Bronchial epithelial cell (primary cell): ENCODE measurements at regions not wholly inside any gene's neighbourhood (a gene's known extent, or its start where the extent isn't known, plus 50 kb on each side); places are given as distances from the start of the nearest gene placed in this dataset.
A peak's percentile ranks its signal among the peaks of the same experiment; 100 is the strongest.

Experiments
- DNase-seq: peaks from one replicate; pipeline ENCODE4 v3.0.0-alpha.2; 2010; ENCODE audit warnings: low read depth
- FAIRE-seq: peaks from 2 replicates; lab custom pipeline; 2011; peaks lifted over from hg19 to GRCh38; lab: Jason Lieb, UNC
- H3K27me3 ChIP-seq: 2 replicates; pipeline ENCODE4 v1.5.1; 2011; ENCODE audit warnings: low read length; ENCODE audit not compliant: control insufficient read depth, insufficient read depth
- H3K36me3 ChIP-seq: 2 replicates; pipeline ENCODE4 v1.5.1; 2011; ENCODE audit warnings: low read length; ENCODE audit not compliant: control insufficient read depth, insufficient read depth
- H3K4me3 ChIP-seq: 2 replicates; pipeline ENCODE4 v1.5.1; 2011; ENCODE audit warnings: mild to moderate bottlenecking, low read depth, low read length, control low read depth
- CTCF ChIP-seq: IDR thresholded peaks from 2 replicates; pipeline ENCODE4 v1.5.1; 2011; ENCODE audit warnings: mild to moderate bottlenecking, moderate library complexity, low read length, control low read depth, inconsistent platforms; ENCODE audit not compliant: insufficient read depth, severe bottlenecking

- FAIRE-seq (no peak), DNase-seq (no peak)
- Histone ChIP-seq H3K27me3 (no peaks in the 10 kb centered on the region), H3K36me3 (no peaks in the 10 kb centered on the region), H3K4me3 (no peak overlapping the region)
- no peak for TF ChIP-seq CTCF
Observed at GRCh38 chr3:150223558-150223957, 184.5 kb upstream of the TSC22D2 start.

DNA sequence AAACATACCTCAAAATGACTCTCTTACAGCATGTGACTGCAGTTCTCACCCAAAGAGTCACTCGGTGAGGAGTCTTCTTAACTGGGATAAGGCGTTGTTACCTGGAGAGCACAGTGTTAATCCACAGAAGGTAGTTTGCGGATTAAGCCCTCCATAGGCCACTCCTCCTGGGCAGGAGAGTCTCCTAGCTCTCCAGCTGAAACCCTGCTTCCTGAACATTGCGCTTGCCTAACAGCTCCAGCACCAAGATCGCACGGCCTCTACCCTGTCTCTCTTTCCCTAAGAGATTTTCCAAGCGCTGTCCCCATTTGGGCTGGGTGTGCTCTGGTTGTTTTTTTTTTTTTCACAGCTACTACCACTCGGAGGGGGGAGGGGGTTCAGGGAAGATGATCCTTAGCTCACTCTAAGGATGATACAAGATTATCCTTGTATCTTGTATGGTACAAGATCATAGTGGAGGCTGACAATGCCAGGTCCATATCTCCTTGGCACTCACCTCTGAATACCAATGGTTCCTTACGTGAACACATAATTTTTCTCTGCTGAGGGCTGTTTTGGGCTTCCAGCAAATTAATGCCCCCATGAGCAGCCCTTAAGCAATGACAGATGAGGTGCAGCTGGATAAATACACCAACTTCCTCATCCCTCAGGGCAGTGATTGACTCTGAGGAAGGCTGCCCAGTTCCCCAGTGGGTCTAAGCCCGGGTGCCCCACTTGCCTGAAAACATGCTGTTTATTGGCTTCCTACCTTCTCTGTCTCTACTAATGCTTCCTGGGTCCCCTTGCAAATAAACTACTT is 185.2 kb upstream of the TSC22D2 start:
- no peak for TF ChIP-seq CTCF
- no peak for FAIRE-seq
- peak; percentile 13 for DNase-seq
- Histone ChIP-seq H3K4me3 (no peak overlapping the region), H3K27me3 (no peaks in the 10 kb centered on the region), H3K36me3 (no peaks in the 10 kb centered on the region)

GRCh38 chr3:150221904-150222523 is 186.1 kb upstream of the TSC22D2 start:
- DNase-seq: no peak
- Histone ChIP-seq H3K4me3 (no peak overlapping the region), H3K36me3 (no peaks in the 10 kb centered on the region), H3K27me3 (no peaks in the 10 kb centered on the region)
- peak; percentile 55 for FAIRE-seq
- no peak for TF ChIP-seq CTCF

DNA sequence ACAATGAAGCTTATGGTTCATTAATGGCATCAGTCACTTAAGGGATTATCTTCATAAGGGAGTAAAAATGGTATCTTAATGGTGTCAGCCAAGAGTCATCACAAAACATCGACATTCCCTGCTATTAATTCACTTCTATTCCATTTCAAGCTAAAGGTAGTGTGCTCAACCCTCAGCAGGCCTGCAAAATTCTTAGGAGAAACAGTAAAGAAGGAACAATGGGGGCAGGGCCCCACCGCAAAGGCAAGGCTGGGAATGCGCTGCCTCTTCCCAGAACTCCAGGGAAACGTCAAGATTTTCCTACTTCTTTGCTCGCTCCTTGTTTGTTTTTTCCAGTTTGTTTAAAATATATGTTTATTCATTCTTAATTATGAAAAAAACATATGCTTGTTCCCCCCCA is 187.3 kb upstream of the TSC22D2 start:
- Histone ChIP-seq H3K36me3 (no peaks in the 10 kb centered on the region), H3K27me3 (no peaks in the 10 kb centered on the region), H3K4me3 (no peak overlapping the region)
- DNase-seq (no peak), FAIRE-seq (no peak)
- no peak for TF ChIP-seq CTCF

DNA sequence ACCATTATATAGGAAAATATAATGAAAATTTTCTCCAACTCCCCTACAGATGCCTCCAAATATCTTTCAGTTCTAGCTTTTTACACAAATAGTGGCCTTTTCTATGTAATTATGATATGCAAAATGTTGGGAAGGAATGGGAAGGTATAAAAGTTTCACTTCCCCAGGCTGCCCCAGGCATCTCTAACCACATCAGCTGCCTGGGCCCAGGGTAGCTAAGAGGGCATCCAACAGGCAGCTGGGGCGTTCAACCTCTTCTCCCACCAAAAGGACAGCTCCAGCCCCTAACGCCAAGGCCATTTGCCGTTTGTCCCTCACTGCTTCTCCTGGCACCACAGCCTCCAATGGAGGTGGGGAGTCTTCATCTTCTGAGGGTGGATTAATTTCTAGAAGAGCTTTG is 188.1 kb upstream of the TSC22D2 start:
- TF ChIP-seq CTCF: no peak

More for the DNA sequence above, 188.1 kb upstream of the TSC22D2 start:
- FAIRE-seq (no peak), DNase-seq (no peak)
- no peak overlapping the region for H3K4me3 ChIP-seq
- no peaks in the 10 kb centered on the region for H3K36me3 ChIP-seq
- no peaks in the 10 kb centered on the region for H3K27me3 ChIP-seq
